Spleen (tissue), 7 donors: ENCODE measurements at regions not wholly inside any gene's neighbourhood (a gene's known extent, or its start where the extent isn't known, plus 50 kb on each side); places are given as distances from the start of the nearest gene placed in this dataset.

Experiments
- POLR2A ChIP-seq, 3 donors: fragments of 450-650 bp; IDR thresholded peaks; one replicate each; pipeline ENCODE4 v1.5.1; 2017; ENCODE audit warnings: antibody characterized with exemption in 3 of 3, mild to moderate bottlenecking in 1 of 3
- TF ChIP-seq, protein P1 (sequence below), 11 experiments: fragments of 200-600 bp in 7 of 11; fragments of 450-650 bp in 4 of 11; sonication (generic) in 4 of 11; IDR thresholded peaks in 8 of 11; conservative IDR thresholded peaks in 3 of 11; 1 replicate in 7 of 11; 2 replicates in 4 of 11; pipeline versions ENCODE4 v1.4.0 to v1.8.0; 2016 to 2021; ENCODE audit warnings: antibody characterized with exemption in 11 of 11, inconsistent platforms in 4 of 11, mild to moderate bottlenecking in 1 of 11
- donor health status: DM: no; HTN: no; CAD: no; lungs with moderate emphysema.
- donor health status: DM: no; HTN: no; CAD: no.
- donor health status: DM: no; HTN: no; CAD: no.

DNA sequence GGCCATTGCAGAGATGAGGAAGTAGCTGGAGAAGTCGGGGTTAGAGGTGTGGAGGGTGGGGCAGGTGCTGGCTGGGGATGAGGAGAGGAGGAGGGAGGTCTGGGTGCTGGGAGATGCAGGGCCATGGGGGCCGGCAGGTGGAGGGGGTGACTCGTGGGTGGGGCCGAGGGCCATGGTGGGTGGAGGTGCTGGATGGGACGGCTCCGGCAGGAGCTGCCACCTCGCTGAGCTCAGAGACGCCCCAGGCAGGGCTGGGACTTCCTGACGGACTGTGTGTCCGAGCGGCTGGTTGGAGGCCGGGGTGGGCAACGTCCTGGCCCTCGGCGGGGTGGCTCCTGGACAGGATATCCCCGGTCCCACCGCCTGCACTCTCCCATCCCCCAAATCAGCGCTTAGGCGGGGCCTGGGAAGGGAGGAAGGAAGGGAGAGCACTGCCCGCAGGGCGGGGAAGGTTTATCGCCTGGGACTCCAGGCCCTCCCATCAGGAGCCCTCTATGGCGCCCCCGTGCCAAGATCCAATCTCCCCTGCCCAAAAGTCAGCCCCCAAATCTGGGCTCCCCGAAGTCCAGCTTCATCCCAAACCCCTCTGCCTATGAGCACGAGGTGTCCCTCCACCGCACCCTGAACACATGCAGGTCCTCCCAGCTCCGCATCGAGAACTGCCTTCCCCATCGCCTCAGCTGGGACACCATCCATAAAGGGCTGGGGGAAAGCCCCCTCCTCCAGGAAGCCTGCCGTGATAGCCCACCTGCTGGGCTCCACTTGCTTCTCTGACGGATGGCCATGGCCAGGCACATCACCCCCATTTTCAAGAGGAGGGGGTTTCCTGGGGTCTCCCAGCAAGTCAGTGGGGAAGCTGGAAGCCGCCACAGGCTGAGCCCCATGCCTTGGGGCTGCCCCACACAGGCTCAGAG, 58.3 kb upstream of the NOTCH1 start:
- no peak for TF ChIP-seq POLR2A (IDR thresholded peaks at IDR 0.05)
- TF ChIP-seq, protein P1, sequence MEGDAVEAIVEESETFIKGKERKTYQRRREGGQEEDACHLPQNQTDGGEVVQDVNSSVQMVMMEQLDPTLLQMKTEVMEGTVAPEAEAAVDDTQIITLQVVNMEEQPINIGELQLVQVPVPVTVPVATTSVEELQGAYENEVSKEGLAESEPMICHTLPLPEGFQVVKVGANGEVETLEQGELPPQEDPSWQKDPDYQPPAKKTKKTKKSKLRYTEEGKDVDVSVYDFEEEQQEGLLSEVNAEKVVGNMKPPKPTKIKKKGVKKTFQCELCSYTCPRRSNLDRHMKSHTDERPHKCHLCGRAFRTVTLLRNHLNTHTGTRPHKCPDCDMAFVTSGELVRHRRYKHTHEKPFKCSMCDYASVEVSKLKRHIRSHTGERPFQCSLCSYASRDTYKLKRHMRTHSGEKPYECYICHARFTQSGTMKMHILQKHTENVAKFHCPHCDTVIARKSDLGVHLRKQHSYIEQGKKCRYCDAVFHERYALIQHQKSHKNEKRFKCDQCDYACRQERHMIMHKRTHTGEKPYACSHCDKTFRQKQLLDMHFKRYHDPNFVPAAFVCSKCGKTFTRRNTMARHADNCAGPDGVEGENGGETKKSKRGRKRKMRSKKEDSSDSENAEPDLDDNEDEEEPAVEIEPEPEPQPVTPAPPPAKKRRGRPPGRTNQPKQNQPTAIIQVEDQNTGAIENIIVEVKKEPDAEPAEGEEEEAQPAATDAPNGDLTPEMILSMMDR (IDR thresholded peaks at IDR 0.05 in 8 of 11, conservative IDR thresholded peaks at IDR 0.05 in 3 of 11) = no peak
